Activated B cell treated with CpG ODN at 0.5 μM for 24 hours (primary cell): ENCODE measurements at regions not wholly inside any gene's neighbourhood (a gene's known extent, or its start where the extent isn't known, plus 50 kb on each side); places are given as distances from the start of the nearest gene placed in this dataset.
"Not testable (repeated sequence)": the region's sequence is repeated elsewhere in the genome, so short reads cannot be mapped to it uniquely, and the experiment has no call there.

Experiments used
- ATAC-seq: fragments of 200-7000 bp; cut with Tn5 transposase; one replicate; pipeline ENCODE4 v1.10.0; 2021; ENCODE audit warnings: low read depth, mild to moderate bottlenecking, moderate library complexity
- CTCF ChIA-PET: fragments of 350-600 bp; sonication (Branson Sonifier 250); formaldehyde crosslinking; loops from one replicate; lab custom pipeline; 2021; ENCODE audit warnings: antibody characterized with exemption; lab: Charles Lee
- POLR2A ChIA-PET: fragments of 350-600 bp; sonication (Branson Sonifier 250); formaldehyde crosslinking; loops from one replicate; lab custom pipeline; 2021; ENCODE audit warnings: antibody characterized with exemption; lab: Charles Lee
- DNase-seq: peaks from one replicate; pipeline ENCODE4 v3.0.0; 2022
- H3K27ac Mint-ChIP-seq: one replicate; pipeline ENCODE4 v1.8.0; 2020; ENCODE audit warnings: mixed read lengths
- H3K27me3 Mint-ChIP-seq: one replicate; pipeline ENCODE4 v1.8.0; 2021; ENCODE audit warnings: mixed read lengths
- H3K36me3 Mint-ChIP-seq: one replicate; pipeline ENCODE4 v1.8.0; 2021; ENCODE audit warnings: low read depth, mixed read lengths
- H3K4me1 Mint-ChIP-seq: one replicate; pipeline ENCODE4 v1.8.0; 2021; ENCODE audit warnings: mixed read lengths
- H3K4me3 Mint-ChIP-seq: one replicate; pipeline ENCODE4 v1.8.0; 2020; ENCODE audit warnings: mild to moderate bottlenecking, mixed read lengths
- H3K9me3 Mint-ChIP-seq: one replicate; pipeline ENCODE4 v1.8.0; 2020; ENCODE audit warnings: mixed read lengths
- intact Hi-C: fragments of 100-400 bp; cut with micrococcal nuclease; formaldehyde crosslinking; loops from one replicate; pipeline ENCODE4 v1.15.1; 2024
- TF ChIP-seq, protein P1 (sequence below): fragments of 200-600 bp; IDR thresholded peaks from one replicate; pipeline ENCODE4 v1.8.0; 2022; ENCODE audit warnings: antibody characterized with exemption, mild to moderate bottlenecking

- CTCF ChIA-PET, H3K36me3 Mint-ChIP-seq, POLR2A ChIA-PET, H3K27me3 Mint-ChIP-seq, intact Hi-C loops, H3K4me1 Mint-ChIP-seq, H3K9me3 Mint-ChIP-seq, H3K27ac Mint-ChIP-seq, ATAC-seq, H3K4me3 Mint-ChIP-seq, DNase-seq: not testable (repeated sequence)
These were observed 63.1 kb downstream of the TRIM43 start for GRCh38 chr2:95654897-95655296.

- H3K4me3 Mint-ChIP-seq, H3K27ac Mint-ChIP-seq, H3K4me1 Mint-ChIP-seq, H3K36me3 Mint-ChIP-seq, POLR2A ChIA-PET, H3K27me3 Mint-ChIP-seq, ATAC-seq, DNase-seq, H3K9me3 Mint-ChIP-seq, intact Hi-C loops, CTCF ChIA-PET: not testable (repeated sequence)
These were observed 64.8 kb downstream of the TRIM43 start for GRCh38 chr2:95656553-95656952.

DNA sequence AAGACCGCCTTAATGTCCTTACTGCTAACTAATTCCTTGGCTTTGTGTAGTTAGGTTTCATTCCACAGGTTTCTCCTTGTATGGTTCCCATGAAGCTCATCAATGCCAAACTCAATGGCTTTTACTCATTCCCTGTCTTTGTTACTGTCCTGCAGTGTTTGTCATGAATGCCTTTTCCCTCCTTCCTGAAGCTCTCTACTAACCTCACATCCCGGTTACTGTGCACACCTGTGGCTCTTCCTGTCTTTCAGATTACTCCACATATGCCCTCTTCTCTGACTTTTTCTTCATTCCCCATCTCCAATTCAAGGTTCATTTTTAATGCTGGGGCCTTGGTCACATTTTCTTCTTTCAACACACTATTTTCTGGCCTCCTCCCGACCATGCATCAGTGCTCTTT, 66.1 kb downstream of the TRIM43 start:
- H3K4me3 Mint-ChIP-seq, ATAC-seq, POLR2A ChIA-PET, H3K9me3 Mint-ChIP-seq, CTCF ChIA-PET, H3K27ac Mint-ChIP-seq, H3K36me3 Mint-ChIP-seq, H3K4me1 Mint-ChIP-seq, H3K27me3 Mint-ChIP-seq, intact Hi-C loops, DNase-seq: not testable (repeated sequence)

GRCh38 chr2:95660766-95661562, 69.2 kb downstream of the TRIM43 start:
- H3K9me3 Mint-ChIP-seq, ATAC-seq, intact Hi-C loops, H3K4me3 Mint-ChIP-seq, H3K36me3 Mint-ChIP-seq, CTCF ChIA-PET, DNase-seq, H3K27me3 Mint-ChIP-seq, H3K27ac Mint-ChIP-seq, POLR2A ChIA-PET: not testable (repeated sequence)
- peaks cover 13% of the 10 kb centered on the region for H3K4me1 Mint-ChIP-seq

GRCh38 chr2:95663471-95664441, 72.0 kb downstream of the TRIM43 start:
- H3K9me3 Mint-ChIP-seq, CTCF ChIA-PET, H3K27me3 Mint-ChIP-seq, DNase-seq, intact Hi-C loops, POLR2A ChIA-PET, H3K27ac Mint-ChIP-seq, H3K36me3 Mint-ChIP-seq: not testable (repeated sequence)
- Mint-ChIP-seq H3K4me3 (peak overlapping the region; percentile 41), H3K4me1 (peaks cover 17% of the 10 kb centered on the region)
- peak; percentile 56 for ATAC-seq

DNA sequence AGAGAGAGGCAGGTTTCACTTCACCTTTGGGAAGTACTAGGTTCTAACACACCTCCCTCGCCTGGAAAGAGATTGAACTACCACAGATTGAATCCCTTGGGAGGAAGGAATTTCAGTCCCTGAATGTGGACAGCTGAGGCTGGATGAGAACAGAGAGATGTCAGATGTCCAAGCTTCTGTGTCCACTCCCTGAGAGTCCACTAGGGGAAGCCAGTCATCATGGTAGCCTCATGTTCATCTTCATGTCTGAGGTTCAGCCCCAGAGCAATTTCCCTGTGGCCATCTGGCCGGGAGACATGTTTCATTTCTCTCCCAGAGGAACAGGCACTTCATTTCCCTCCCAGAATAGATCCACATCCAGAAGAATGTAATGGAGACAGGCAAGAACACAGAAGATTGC, 74.8 kb downstream of the TRIM43 start:
- H3K27ac Mint-ChIP-seq, H3K4me3 Mint-ChIP-seq, POLR2A ChIA-PET, ATAC-seq, intact Hi-C loops, H3K27me3 Mint-ChIP-seq, H3K36me3 Mint-ChIP-seq, DNase-seq, H3K9me3 Mint-ChIP-seq, CTCF ChIA-PET: not testable (repeated sequence)
- H3K4me1 Mint-ChIP-seq: peaks cover 35% of the 10 kb centered on the region

DNA sequence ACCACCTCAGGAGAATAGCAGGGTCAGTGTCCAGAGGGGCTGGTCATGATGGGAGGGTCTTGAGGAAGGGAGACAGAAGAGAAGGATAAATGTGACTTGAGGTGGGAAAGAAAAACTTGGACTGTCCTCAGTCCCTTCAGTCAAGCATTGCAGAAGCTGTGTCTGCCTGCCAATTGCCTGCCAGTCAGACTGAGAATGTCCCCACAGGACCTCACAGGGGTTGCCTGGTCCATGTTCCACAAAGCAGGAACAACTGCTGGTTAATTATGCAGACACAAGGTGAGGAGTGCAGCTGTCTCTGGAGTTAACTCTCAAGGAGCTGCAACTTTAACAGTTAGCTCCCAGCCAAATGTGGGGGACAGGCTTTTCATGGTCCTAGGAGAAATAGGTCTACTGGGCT, 75.7 kb downstream of the TRIM43 start:
- POLR2A ChIA-PET: no interaction called here
- H3K9me3 Mint-ChIP-seq: no peaks in the 10 kb centered on the region
- no peaks in the 10 kb centered on the region for H3K27me3 Mint-ChIP-seq
- intact Hi-C loops: no loop called here
- TF ChIP-seq, protein P1, sequence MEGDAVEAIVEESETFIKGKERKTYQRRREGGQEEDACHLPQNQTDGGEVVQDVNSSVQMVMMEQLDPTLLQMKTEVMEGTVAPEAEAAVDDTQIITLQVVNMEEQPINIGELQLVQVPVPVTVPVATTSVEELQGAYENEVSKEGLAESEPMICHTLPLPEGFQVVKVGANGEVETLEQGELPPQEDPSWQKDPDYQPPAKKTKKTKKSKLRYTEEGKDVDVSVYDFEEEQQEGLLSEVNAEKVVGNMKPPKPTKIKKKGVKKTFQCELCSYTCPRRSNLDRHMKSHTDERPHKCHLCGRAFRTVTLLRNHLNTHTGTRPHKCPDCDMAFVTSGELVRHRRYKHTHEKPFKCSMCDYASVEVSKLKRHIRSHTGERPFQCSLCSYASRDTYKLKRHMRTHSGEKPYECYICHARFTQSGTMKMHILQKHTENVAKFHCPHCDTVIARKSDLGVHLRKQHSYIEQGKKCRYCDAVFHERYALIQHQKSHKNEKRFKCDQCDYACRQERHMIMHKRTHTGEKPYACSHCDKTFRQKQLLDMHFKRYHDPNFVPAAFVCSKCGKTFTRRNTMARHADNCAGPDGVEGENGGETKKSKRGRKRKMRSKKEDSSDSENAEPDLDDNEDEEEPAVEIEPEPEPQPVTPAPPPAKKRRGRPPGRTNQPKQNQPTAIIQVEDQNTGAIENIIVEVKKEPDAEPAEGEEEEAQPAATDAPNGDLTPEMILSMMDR: no peak
- H3K27ac Mint-ChIP-seq: no peak overlapping the region
- H3K4me3 Mint-ChIP-seq: no peak overlapping the region
- ATAC-seq: no peak
- CTCF ChIA-PET: no interaction called here
- DNase-seq: no peak
- no peaks in the 10 kb centered on the region for H3K36me3 Mint-ChIP-seq
- H3K4me1 Mint-ChIP-seq: peaks cover 35% of the 10 kb centered on the region

DNA sequence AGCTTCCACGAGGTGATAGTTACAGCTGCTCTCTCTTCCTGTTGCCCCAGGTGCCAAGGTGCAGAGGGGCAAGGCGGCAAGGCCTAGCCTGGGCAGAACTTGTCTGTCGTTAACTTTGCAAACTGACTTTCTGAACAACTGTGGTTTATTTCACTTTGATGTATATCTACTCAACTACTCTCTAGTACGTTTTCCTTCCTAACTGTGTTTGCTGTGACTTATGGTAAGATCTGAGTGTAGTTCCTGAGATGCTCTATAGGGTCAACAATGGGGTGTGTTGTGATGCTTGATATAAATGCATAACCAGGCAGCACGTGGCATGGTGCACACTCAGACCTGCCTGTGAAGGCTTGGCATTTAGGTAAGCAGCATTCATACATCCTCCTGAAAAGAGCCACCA, 77.1 kb downstream of the TRIM43 start:
- CTCF ChIA-PET: not testable (repeated sequence)
- peak; percentile 25 for ATAC-seq

More for the DNA sequence above, 77.1 kb downstream of the TRIM43 start:
- intact Hi-C loops, POLR2A ChIA-PET, H3K9me3 Mint-ChIP-seq, H3K4me3 Mint-ChIP-seq, H3K27me3 Mint-ChIP-seq, H3K36me3 Mint-ChIP-seq, DNase-seq: not testable (repeated sequence)
- H3K4me1 Mint-ChIP-seq: peaks cover 31% of the 10 kb centered on the region
- peak overlapping the region; percentile 51 for H3K27ac Mint-ChIP-seq
